GM21381 (cell line): ENCODE measurements at regions not wholly inside any gene's neighbourhood (a gene's known extent, or its start where the extent isn't known, plus 50 kb on each side); places are given as distances from the start of the nearest gene placed in this dataset.

ENCODE experiments used
- ATAC-seq: cut with Tn5 transposase; IDR thresholded peaks from one replicate; pipeline ENCODE4 v1.9.1; 2021; ENCODE audit warnings: mild to moderate bottlenecking, moderate library complexity; ENCODE audit not compliant: unreplicated experiment

DNA sequence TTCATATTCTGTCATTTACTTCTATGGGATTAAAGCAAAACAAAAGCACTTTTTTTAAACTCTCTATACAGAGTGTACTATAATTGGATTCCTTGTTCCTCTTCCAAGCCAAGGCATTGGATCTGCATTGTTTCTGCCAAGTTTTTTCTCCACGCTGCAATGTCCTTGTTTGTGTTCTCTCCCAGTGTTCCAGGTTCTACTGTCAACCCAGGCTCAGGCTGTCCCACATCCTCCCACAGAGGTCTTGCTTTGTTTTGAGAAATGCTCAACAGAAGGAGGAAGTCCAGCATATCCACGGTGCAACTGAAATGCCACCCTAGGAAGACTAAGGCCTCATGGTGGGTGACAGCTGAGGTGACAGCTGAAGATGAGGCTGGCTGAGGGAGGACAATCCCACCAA lies 287.1 kb upstream of the PRDM1 start:
- no peak for ATAC-seq

- ATAC-seq, result no peak
Measured at GRCh38 chr6:105797983-105798453, 288.1 kb upstream of the PRDM1 start.

- no peak for ATAC-seq
Measured at GRCh38 chr6:105797286-105797979, 288.7 kb upstream of the PRDM1 start.

- ATAC-seq, result no peak
Measured at GRCh38 chr6:105795913-105796517, 290.1 kb upstream of the PRDM1 start.

- ATAC-seq, result no peak
Measured at GRCh38 chr6:105795366-105795765, 290.8 kb upstream of the PRDM1 start.

GRCh38 chr6:105794870-105795269 lies 291.3 kb upstream of the PRDM1 start:
- no peak for ATAC-seq

GRCh38 chr6:105794239-105794638 lies 291.9 kb upstream of the PRDM1 start:
- no peak for ATAC-seq

DNA sequence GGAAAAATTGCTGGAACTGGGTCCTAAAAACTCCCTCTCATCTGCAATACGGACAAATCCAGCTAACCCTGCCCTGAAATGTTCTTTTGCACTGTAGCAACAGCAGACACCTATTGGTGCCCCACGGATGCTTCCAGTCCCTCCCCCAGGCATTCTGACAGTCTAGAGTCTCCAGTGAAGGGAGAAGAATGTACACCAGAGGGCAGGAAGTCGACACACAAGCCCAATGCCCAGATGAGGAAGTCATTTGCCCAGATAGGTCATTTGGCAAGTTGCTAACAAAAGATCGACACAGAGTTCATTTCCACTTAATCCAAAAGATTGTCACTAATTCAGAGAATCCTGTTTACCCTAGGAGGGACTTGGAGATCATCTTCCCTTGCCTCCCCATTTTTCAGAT lies 293.0 kb upstream of the PRDM1 start:
- ATAC-seq, result no peak

- peak; percentile 46 for ATAC-seq
Measured at GRCh38 chr6:105791583-105792318, 294.4 kb upstream of the PRDM1 start.

- ATAC-seq, result no peak
Measured at GRCh38 chr6:105791179-105791578, 295.0 kb upstream of the PRDM1 start.

DNA sequence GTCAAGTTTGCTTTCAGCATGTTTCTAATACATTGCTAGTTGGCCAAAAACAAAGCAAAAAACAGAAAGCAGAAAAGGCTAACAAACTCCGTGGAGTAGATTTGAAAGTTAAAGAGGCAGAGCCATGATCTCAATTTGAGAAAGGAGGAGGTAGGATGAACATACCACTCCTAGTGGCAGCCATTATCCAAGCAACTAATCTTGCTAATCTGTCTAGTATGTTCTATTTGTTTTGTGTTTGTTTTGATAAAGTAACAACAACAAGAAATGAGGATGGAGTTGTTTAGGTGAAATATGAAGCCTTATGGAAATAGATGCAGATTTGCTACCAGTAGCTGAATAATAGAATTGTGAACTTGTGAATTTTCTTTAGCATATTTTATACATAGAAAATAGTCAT lies 295.5 kb upstream of the PRDM1 start:
- no peak for ATAC-seq

- no peak for ATAC-seq
Measured at GRCh38 chr6:105789935-105790334, 296.2 kb upstream of the PRDM1 start.

DNA sequence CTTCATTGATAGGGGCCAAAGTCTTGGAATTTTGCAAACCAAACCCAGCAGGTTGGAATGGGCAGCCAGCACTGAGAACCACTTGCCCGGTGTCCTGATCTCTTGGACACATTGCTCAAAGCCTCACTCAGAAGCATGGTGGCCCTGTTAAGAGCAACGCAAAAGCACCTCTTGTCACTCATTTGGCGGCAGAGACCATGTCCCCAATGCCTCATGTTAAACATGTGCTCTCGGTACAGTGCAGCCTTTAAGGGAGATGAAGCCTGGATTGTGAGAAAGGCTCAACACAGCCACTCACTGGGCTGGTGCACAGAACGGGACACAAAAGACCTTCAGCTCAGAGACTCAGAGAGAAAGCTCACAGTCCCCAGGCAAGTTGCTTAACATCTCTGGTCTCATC lies 298.4 kb upstream of the PRDM1 start:
- ATAC-seq, result no peak

DNA sequence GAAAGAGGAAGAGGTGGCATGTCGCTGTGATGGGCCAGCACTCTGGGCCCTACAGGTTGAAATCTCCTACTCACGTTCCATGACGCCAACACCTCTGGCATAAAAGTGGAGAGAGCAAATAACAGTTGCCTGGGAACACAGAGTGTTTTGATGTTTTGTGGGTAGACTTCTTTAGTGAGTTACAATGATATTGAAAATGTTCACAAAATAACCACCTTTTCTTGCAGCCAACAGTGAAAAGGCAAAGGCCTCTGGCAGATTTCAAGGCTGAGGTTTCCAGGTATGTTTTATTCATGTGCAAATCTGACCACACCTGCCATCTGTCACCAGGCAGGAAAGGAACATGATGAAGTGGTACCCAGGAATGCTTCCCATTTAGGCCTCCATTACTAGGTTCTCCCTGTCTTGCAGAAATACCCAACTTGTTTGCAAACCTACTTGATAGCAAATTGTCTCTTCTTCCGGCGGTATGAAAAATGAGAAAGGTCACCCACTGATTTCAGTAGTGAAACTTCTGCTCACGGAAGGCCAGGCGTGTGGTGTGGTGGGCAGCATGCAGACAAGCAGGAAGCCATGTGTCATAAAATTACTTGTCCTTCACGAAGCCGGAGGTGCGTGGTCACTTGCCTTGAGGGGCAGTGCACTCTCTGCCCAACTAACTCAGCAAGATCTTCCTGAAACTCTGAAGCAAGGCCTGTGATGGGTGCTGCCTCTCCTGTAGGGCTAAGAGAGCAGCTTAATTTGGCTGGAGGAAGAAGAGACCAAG lies 299.1 kb upstream of the PRDM1 start:
- ATAC-seq, result peak; percentile 62

DNA sequence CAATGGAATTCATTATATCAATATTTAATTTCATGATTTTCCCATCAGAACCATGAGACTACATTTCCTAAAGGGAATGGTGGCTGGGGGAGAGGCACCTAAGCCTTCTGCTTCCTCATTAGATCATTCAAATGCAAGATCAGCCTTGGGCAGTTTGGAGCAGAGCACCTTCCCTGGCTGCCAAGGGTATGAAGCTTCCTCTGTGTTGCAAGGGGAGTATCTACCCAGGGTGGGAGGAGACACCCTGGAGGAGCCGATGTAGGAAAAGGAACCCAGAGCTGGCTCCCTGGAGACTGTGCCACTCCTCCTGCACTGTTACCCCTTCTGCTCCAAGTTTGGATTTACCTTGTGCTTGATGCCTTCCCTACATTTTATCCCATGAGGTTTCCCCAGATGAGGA lies 299.7 kb upstream of the PRDM1 start:
- ATAC-seq, result no peak

GRCh38 chr6:105785066-105785811 lies 300.9 kb upstream of the PRDM1 start:
- no peak for ATAC-seq

DNA sequence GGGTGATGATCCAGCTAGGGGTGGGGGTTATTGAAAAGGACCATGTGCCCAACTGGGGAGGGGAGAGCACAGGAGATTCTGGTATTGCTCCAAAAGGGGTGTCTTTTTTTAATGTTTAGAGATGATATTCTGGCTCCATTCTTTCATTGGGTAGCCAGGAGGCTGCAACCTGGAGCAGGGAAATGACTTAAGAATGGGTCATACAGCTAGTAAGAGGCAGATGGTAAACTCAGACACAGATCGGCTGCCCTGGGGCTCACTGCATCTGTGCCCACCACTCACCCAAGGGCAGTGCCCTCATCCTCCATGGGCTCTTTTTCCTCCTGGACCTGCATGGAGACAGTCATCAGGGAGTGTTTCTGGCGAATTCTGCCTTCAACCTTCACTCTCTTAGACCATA lies 302.0 kb upstream of the PRDM1 start:
- ATAC-seq, result no peak

DNA sequence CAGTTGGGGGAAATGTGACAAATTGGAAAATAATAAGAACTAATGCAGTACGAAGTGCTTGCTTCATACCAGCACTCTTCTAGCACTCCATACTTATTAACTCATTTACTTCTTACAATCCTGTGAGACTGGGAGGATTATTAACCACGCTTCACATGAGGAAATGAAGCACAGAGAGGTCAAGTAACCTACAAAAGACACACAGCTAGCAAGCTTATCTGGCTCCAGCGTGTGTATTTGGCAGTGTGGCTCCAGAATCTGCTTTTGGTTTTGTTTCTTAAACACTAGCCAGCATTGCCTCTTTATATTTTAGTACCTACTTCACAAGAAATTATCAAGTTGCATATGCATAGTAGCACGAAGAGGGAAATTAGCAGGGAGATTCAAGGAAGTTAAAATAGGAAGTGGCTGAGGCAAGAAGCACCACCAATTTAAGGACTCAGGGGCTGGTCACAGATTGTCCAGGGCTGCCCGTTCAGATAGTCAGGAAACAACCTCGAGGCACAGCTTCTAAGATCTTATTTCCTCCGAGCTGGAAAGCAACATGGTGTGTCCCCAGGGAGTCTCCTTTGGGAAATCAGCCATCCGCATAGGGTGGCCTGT lies 302.7 kb upstream of the PRDM1 start:
- no peak for ATAC-seq

DNA sequence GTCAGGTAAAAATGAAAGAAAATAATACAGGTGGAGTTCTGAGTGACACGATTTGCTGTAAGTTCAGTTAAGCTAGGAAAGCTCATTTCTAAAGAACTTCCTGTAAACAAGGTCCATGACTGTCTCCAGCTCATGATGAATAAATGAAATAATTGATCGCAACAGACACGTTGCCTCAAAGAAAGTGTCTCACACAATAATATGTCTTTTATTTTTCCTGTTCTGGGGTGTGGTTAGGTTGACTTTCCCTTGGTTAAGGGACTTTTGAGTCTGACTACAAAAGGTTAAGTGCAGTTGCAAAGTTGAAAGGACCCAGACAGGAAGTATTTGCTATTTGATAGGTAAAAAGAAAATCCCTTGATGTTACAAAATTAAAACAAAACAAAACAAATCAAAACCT lies 304.2 kb upstream of the PRDM1 start:
- ATAC-seq, result no peak

GRCh38 chr6:105781248-105781647 lies 304.9 kb upstream of the PRDM1 start:
- ATAC-seq, result no peak
